Fibroblast of the conjunctiva (primary cell): ENCODE measurements at regions not wholly inside any gene's neighbourhood (a gene's known extent, or its start where the extent isn't known, plus 50 kb on each side); places are given as distances from the start of the nearest gene placed in this dataset.
"Not testable (repeated sequence)": the region's sequence is repeated elsewhere in the genome, so short reads cannot be mapped to it uniquely, and the experiment has no call there.

Source experiments
- DNase-seq: peaks from one replicate; pipeline ENCODE4 v3.0.0-alpha.2; 2010; ENCODE audit warnings: low read depth

DNA sequence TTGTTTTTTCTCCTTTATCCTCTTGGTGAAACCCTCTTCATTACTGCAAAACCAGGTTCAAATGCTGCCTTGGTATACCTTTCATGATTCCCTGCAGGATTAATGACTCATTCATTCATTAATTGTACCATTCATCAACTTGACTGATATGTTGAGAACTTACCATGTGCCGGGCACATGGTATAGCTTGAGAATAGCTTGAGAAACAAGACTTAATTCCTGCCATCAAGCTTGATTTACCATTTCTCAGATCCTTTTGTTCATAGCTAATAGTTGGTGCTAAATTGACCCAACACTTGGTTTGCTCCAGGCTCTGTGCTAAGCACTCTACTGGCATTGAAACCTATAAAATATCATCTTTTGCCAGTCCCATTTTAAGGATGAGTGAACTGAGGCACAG lies 165.7 kb downstream of the YIPF5 start:
- DNase-seq: no peak

DNA sequence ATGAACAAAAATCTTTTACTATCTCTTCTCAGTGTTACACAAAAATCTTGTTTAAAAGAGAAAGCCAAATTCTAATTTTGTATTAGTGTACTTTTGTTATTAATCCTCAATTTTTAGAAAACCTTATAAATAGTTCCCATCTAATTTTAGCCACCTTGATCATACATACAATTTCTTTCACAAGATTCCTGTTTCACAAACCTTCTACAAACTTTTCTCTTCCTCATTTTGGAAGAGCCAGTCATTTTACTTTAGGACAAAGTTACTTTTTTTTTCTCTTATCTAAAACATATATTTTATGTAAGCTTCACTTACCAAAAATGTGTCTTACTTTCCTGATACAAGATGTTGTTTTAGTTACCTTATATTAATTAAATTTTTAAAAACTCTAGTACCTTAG lies 161.3 kb downstream of the YIPF5 start:
- DNase-seq: no peak

- no peak for DNase-seq
Measured at GRCh38 chr5:144011388-144011787, 159.1 kb downstream of the YIPF5 start.

DNA sequence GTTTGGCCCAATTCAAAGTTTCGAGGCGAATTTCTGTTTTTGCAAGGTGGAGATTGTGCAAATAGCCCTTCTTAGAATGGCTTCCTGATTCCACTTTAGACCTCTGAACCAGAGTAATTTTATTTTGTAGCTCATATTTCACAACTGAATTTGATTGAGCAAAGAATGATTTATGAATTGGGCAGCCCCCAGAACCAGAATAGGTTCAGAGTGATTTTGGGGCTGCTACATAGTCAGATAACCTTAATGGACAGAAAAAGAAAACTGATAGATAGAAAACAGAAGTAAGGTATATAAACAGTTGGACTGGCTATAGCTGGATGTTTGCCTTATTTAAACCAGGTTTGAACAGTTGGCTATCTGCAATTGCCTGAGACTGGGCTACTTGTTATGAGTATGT lies 156.6 kb downstream of the YIPF5 start:
- no peak for DNase-seq

DNA sequence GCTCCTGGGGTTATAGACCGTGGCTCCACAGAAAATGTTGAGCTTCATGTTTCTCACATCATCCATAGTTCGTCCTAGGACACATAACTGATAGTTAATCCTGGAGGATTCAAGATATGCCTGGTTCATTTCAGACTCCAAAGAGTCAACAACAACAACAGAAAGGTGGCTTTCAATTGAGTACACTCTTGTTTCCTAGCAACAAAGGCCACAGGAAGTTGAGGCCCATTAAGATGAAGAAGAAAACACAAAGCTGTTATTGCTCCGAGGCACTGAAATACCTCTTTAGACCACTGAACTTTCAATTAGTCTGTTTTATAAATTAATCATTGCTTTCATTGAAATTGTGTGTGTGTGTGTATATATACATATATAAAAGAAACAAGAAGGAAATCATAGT lies 154.5 kb downstream of the YIPF5 start:
- DNase-seq: no peak

GRCh38 chr5:144017119-144017518 lies 153.3 kb downstream of the YIPF5 start:
- DNase-seq: no peak

DNA sequence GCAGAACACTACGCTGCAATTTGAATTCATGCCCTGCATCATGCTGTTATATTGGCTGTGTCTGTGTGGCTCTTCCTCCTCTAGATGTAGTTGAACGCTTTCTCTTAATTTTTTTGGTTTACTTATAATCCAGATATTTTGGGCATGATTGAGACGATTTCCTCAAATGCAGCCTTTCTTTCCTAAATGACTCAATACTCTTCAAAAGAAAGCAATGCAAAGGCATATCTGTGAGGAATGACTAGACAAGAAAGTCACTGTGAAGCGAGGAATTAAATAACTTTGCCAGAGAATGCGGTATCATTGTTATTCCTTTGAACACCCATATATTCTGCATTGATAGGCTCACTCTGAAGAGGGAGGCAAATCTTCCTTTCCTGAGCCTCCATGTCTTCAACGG lies 152.8 kb downstream of the YIPF5 start:
- DNase-seq: no peak

GRCh38 chr5:144024090-144024489 lies 146.4 kb downstream of the YIPF5 start:
- no peak for DNase-seq

GRCh38 chr5:144024545-144024944 lies 145.9 kb downstream of the YIPF5 start:
- no peak for DNase-seq

DNA sequence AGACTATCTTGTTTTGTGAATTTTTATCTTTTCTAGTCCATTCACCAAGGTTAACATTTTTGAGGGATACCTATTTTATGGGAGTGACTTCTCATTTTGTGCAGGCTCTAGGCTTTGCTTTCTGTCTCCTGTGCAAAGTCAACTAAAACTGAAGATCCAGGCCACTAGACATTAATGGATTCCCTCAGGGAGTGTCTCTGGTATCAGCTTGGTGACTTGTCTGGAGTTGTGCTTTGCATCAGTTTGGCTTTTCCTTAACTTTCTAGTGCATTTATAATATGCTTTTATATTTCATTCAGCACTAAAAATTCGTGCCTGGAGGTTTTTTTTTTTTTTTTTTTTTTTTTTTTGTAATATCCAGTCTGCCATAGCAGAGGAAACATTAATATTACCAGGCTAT lies 144.2 kb downstream of the YIPF5 start:
- no peak for DNase-seq

DNA sequence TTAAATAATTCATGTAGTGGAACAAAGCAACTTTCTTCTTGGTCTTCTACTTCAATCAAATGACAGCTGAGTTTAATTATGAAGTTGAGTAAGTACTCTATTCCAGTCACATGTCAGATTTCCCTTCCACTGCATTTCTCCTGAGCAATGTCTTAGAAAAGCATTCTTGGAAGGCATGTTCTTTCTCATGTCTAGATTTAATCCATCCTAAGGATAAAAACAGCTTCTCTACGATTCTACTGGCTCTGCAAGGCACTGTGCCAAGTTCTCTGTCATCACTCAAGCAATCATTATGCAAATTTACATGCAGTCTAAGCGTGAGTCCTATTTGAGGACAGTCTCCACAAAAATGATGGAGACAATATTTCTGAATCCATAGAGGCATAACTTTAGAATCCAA lies 142.4 kb downstream of the YIPF5 start:
- peak; percentile 61 for DNase-seq

DNA sequence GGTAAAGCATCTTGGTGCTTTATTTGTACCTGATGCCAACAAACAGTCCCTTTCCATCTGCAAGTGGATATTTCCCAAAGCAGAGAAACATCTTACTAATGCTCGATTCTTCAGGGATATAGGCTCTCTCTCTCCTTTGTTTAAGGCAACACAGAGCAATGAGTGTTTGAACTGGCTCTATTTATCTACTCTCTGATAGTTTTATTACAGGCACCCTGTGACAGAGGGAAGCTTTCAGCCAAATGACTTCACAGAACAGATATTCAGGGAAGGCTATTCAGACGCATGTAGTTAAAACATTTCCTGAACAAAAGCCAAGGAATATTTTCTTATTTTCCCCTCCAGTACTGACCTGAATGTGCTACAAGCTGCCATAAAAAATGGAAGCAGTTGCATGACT lies 141.8 kb downstream of the YIPF5 start:
- peak; percentile 28 for DNase-seq

DNA sequence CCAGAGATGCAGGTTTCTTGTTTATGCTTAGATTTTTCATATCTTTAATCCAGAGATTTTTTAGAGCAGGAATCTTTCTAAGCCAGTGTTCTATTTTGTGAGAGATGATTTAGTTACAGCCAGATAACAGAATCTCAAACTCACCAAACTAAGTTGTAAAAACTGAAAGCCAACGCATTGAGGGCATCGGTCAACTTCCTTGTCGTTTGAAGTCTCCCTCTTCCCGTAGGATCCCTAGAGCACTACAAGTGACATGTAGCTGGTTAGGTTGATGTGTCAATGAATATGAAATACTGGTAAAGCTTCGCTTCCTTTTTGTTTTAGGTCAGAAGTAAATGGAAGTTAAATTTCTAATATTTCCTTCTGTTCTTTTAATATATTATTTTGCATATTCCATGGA lies 139.6 kb downstream of the YIPF5 start:
- DNase-seq: no peak

DNA sequence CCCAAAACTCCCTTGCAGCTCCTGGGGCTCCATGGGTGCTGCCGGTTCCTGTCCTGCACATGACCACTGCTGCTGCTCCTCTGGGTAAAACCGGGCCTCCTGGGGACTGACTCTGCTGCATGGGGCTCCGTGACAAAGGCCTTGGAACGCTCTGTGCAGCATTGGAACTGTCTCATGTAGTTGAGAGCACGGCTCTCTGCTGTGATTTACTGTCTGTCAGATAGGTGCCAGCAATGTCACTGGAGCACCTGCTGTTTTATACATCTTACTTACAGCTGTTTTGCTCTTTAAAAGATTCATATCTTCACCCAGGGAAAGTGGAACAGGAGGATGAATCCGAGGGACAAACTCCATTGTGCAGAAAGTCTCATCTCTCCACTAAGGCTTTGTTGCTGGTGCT lies 138.1 kb downstream of the YIPF5 start:
- DNase-seq: no peak

- no peak for DNase-seq
Measured at GRCh38 chr5:144033486-144033885, 137.0 kb downstream of the YIPF5 start.

DNA sequence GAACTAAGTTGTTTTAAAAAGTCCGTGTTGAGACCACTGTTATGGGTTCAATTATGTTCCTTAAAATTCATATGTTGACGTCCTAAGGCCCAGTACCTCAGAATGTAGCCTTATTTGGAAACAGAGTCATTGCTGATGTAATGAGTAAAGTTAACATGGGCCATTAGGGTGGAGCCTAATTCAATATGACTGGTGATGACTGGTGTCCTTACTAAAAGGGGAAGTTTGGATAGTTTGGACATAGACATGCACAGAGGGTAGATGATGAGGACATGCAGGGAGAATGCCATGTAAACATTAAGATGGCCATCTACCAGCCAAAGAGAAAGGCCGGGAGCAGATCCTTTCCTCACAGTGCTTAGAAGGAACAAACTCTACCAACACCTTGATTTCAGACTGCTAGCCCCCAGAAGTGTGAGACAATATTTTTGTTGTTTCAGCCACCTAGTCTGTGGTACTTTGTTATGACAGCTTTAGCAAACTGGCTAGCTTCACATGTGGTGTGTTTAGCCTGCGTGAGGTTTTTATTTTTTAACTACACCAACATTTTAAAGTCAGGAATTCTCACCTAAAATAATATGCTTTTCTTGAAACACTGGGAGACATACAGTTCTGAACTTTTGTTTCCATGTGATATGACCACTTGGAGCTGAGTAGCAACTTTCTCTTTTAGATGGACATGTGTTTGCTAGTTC lies 135.3 kb downstream of the YIPF5 start:
- DNase-seq: no peak

GRCh38 chr5:144036476-144036875 lies 134.0 kb downstream of the YIPF5 start:
- DNase-seq: no peak

- no peak for DNase-seq
Measured at GRCh38 chr5:144040615-144041305, 129.7 kb downstream of the YIPF5 start.

DNA sequence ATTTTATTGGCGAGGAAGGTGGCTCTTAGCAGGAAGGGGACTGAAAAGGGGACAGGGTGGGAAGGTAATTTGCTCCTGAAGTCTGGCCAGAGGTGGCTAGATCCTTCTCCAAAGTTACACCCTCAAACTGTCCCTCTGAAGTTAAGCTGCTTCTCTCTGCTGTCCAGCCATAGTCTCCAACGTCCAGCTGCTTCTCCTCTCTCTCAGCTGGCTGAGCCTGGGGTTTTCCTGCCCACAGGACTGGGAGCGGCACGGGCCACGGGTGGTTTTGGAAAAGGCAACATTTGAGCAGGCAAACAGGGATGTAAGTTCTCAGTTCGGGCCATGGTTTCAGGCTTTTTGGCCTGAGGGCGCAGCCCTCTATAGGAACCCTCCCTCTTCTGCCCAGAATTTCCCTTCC lies 128.3 kb downstream of the YIPF5 start:
- DNase-seq: no peak

DNA sequence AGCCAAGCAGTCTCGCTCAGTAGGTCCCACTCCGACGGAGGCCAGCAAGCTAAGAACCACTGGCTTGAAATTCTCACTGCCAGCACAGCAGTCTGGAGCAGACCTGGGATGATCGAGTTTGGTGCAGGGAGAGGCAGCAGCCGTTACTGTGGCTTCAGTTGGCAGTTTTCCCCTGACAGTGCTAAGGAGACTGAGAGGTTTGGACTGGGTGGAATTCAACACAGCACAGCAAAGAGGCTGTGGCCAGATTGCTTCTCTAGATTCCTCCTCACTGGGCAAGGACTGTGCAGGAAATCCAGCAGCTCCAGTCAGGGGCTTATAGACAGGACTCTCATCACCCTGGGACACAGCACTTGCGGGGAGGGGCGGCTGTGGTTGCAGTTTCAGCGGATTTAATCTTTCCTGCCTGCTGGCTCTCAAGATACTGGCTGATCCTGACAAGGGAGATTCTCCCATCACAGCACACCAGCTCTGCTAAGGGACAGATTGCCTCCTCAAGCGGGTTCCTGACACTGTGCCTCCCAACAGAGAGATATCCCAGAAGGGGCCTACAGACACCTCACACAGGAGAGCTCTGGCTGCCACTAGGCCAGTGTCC lies 122.1 kb downstream of the YIPF5 start:
- DNase-seq: no peak

DNA sequence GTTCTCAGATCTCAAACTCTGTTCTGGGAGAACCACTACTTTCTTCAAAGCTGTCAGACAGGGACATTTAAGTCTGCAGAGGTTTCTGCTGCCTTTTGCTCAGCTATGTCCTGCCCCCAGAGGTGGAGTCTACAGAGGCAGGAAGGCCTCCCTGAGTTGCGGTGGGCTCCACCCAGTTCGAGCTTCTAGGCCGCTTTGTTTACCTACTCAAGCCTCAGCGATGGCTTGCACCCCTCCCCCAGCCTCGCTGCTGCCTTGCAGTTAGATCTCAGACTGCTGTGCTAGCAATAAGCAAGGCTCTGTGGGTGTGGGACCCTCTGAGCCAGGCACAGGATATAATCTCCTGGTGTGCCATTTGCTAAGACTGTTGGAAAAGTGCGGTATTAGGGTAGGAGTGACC lies 115.1 kb downstream of the YIPF5 start:
- DNase-seq: not testable (repeated sequence)

DNA sequence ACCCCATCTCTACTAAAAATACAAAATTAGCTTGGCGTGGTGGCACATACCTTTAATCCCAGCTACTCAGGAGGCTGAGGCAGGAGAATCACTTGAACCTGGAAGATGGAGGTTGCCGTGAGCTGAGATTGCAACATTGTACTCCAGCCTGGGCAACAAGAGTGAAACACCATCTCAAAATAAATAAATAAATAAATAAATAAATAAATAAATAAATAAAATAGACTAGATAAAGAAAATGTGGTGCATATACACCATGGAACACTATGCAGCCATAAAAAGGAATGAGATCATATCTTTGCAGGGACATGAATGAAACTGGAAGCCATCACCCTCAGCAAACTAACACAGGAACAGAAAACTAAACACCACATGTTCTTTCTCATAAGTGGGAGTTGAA lies 110.4 kb downstream of the YIPF5 start:
- DNase-seq: not testable (repeated sequence)

DNA sequence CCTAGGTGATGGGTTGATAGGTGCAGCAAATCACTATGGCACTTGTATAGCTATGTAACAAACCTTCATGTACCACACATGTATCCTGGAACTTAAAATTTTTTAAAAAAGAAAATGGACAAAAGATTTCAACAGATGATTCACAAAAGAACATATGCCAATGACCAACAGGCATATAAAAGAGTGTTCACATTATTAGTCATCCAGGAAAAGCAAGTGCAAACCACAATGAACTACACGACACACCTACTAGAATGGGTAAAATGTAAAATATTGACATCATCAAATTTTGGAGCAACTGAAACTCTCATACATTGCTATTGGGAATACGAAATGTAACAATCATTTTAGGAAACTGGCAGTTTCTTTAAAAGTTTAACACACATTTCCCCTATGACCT lies 109.9 kb downstream of the YIPF5 start:
- DNase-seq: no peak

DNA sequence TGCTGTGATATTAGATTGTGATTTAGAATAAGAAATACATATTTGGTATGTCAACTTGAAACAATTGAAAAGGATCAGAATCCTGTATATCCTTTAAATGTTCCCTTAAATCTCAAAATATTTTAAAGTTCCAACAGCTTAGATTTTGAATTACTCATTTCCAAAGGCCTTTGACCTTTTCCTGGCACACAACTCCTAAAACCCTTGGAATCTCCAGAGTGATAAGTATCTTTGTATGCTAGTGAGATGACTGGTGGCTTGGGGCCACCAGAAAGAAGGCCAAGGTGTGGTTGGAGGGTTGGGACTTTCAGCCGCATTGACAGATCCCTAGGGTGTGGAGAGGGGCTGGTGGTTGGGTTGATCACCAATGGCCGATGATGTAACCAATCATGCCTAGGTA lies 104.7 kb downstream of the YIPF5 start:
- DNase-seq: no peak
